Neural cell (in vitro differentiated cells): ENCODE measurements at regions not wholly inside any gene's neighbourhood (a gene's known extent, or its start where the extent isn't known, plus 50 kb on each side); places are given as distances from the start of the nearest gene placed in this dataset.
"Not testable (repeated sequence)": the region's sequence is repeated elsewhere in the genome, so short reads cannot be mapped to it uniquely, and the experiment has no call there.

Source experiments
- H2AFZ ChIP-seq: fragments of 200-600, 300-800 bp; sonication (generic), shearing (Covaris generic); 2 replicates; pipeline ENCODE4 v1.6.0; 2014; ENCODE audit warnings: low read depth, mild to moderate bottlenecking, antibody characterized with exemption, low read length, moderate library complexity
- H3F3A ChIP-seq: fragments of 200-600 bp; shearing (Covaris generic); 2 replicates; pipeline ENCODE4 v1.6.1; 2016; ENCODE audit warnings: mild to moderate bottlenecking, moderate library complexity, mixed read lengths, antibody characterized with exemption, low read length; ENCODE audit not compliant: insufficient read depth, poor library complexity, severe bottlenecking
- H3K27ac ChIP-seq: fragments of 200-600, 300-800 bp; sonication (generic), shearing (Covaris generic); 2 replicates; pipeline ENCODE4 v1.5.1; 2014; ENCODE audit warnings: mild to moderate bottlenecking, low read length, moderate library complexity
- H3K27me3 ChIP-seq: fragments of 300-800, 200-600 bp; sonication (generic), shearing (Covaris generic); 2 replicates; pipeline ENCODE4 v1.6.0; 2014; ENCODE audit warnings: mild to moderate bottlenecking, low read depth, low read length, moderate library complexity; ENCODE audit not compliant: insufficient read depth
- H3K36me3 ChIP-seq: fragments of 300-800, 200-600 bp; sonication (generic), shearing (Covaris generic); 2 replicates; pipeline ENCODE4 v1.5.1; 2014; ENCODE audit warnings: mild to moderate bottlenecking, antibody characterized with exemption, low read length, moderate library complexity; ENCODE audit not compliant: insufficient read depth
- H3K4me2 ChIP-seq: fragments of 300-800, 200-600 bp; sonication (generic), shearing (Covaris generic); 2 replicates; pipeline ENCODE4 v1.6.0; 2014; ENCODE audit warnings: mild to moderate bottlenecking, low read length
- H3K4me3 ChIP-seq: fragments of 300-800, 200-600 bp; sonication (generic), shearing (Covaris generic); 2 replicates; pipeline ENCODE4 v1.5.1; 2014; ENCODE audit warnings: mild to moderate bottlenecking, low read length, moderate library complexity
- H3K79me2 ChIP-seq: fragments of 200-600 bp; shearing (Covaris generic); replicated peaks from 2 replicates; pipeline ENCODE4 v1.6.0; 2014; ENCODE audit warnings: mild to moderate bottlenecking, low read length, moderate library complexity; ENCODE audit not compliant: insufficient read depth
- H3K9ac ChIP-seq: fragments of 300-800, 200-600 bp; sonication (generic), shearing (Covaris generic); 2 replicates; pipeline ENCODE4 v1.6.1; 2016; ENCODE audit warnings: mild to moderate bottlenecking, low read length, mixed read lengths
- H3K9me2 ChIP-seq: fragments of 200-600 bp; shearing (Covaris generic); 2 replicates; pipeline ENCODE4 v1.6.1; 2016; ENCODE audit warnings: mild to moderate bottlenecking, low read length, mixed read lengths; ENCODE audit not compliant: insufficient read depth
- H3K9me3 ChIP-seq: fragments of 200-600, 300-800 bp; sonication (generic), shearing (Covaris generic); 2 replicates; pipeline ENCODE4 v1.6.1; 2016; ENCODE audit warnings: mild to moderate bottlenecking, mixed run types, low read length, moderate library complexity, mixed read lengths
- H4K20me1 ChIP-seq: fragments of 200-600 bp; shearing (Covaris generic); 2 replicates; pipeline ENCODE4 v1.6.1; 2016; ENCODE audit warnings: mild to moderate bottlenecking, mixed run types; ENCODE audit not compliant: insufficient read depth
- CTCF ChIP-seq: fragments of 450-650 bp; IDR thresholded peaks from 2 replicates; pipeline ENCODE4 v1.5.1; 2014; ENCODE audit warnings: antibody characterized with exemption, mild to moderate bottlenecking, moderate library complexity; ENCODE audit not compliant: poor library complexity, severe bottlenecking
- EP300 ChIP-seq: fragments of 450-650 bp; conservative IDR thresholded peaks from 2 replicates; pipeline ENCODE4 v1.6.1; 2014; ENCODE audit warnings: antibody characterized with exemption, mild to moderate bottlenecking, moderate library complexity; ENCODE audit not compliant: poor library complexity, severe bottlenecking
- EZH2 ChIP-seq: fragments of 200-600, 300-800 bp; shearing (Covaris generic), sonication (generic); IDR thresholded peaks from 2 replicates; pipeline ENCODE4 v1.6.1; 2014; ENCODE audit warnings: antibody characterized with exemption, low read length, borderline replicate concordance, mild to moderate bottlenecking; ENCODE audit not compliant: insufficient read depth, poor library complexity, severe bottlenecking
- MXI1 ChIP-seq: fragments of 450-650 bp; conservative IDR thresholded peaks from 2 replicates; pipeline ENCODE4 v1.6.1; 2014; ENCODE audit warnings: antibody characterized with exemption, mild to moderate bottlenecking; ENCODE audit not compliant: poor library complexity, severe bottlenecking
- POLR2AphosphoS5 ChIP-seq: IDR thresholded peaks from 2 replicates; pipeline ENCODE4 v1.6.1; 2012
- RAD21 ChIP-seq: fragments of 450-650 bp; conservative IDR thresholded peaks from 2 replicates; pipeline ENCODE4 v1.6.1; 2014; ENCODE audit warnings: antibody characterized with exemption, mild to moderate bottlenecking, moderate library complexity
- SMC3 ChIP-seq: fragments of 450-650 bp; conservative IDR thresholded peaks from 2 replicates; pipeline ENCODE4 v1.6.1; 2014; ENCODE audit warnings: antibody characterized with exemption, mild to moderate bottlenecking, moderate library complexity; ENCODE audit not compliant: poor library complexity
- TAF1 ChIP-seq: IDR thresholded peaks from 2 replicates; pipeline ENCODE4 v1.6.1; 2012; ENCODE audit warnings: low read depth
- TF ChIP-seq, protein P1 (sequence below): IDR thresholded peaks from 2 replicates; pipeline ENCODE4 v1.6.1; 2012; ENCODE audit warnings: borderline replicate concordance

GRCh38 chr11:134724106-134724778 is 312.2 kb upstream of the B3GAT1 start:
- Histone ChIP-seq H3K9me3 (no peaks in the 10 kb centered on the region), H4K20me1 (no peaks in the 10 kb centered on the region), H3K4me3 (no peak overlapping the region), H3K79me2 (no peaks in the 10 kb centered on the region), H3F3A (no peaks in the 10 kb centered on the region), H3K27me3 (no peaks in the 10 kb centered on the region), H2AFZ (no peak overlapping the region), H3K36me3 (no peaks in the 10 kb centered on the region), H3K9me2 (no peaks in the 10 kb centered on the region), H3K9ac (no peak overlapping the region), H3K4me2 (no peak overlapping the region), H3K27ac (no peak overlapping the region)
- no peak for TF ChIP-seq MXI1
- TF ChIP-seq TAF1, result no peak
- no peak for TF ChIP-seq SMC3
- no peak for TF ChIP-seq RAD21
- TF ChIP-seq CTCF, result no peak
- TF ChIP-seq POLR2AphosphoS5, result no peak
- TF ChIP-seq EP300, result no peak
- no peak for TF ChIP-seq EZH2
- TF ChIP-seq, protein P1, sequence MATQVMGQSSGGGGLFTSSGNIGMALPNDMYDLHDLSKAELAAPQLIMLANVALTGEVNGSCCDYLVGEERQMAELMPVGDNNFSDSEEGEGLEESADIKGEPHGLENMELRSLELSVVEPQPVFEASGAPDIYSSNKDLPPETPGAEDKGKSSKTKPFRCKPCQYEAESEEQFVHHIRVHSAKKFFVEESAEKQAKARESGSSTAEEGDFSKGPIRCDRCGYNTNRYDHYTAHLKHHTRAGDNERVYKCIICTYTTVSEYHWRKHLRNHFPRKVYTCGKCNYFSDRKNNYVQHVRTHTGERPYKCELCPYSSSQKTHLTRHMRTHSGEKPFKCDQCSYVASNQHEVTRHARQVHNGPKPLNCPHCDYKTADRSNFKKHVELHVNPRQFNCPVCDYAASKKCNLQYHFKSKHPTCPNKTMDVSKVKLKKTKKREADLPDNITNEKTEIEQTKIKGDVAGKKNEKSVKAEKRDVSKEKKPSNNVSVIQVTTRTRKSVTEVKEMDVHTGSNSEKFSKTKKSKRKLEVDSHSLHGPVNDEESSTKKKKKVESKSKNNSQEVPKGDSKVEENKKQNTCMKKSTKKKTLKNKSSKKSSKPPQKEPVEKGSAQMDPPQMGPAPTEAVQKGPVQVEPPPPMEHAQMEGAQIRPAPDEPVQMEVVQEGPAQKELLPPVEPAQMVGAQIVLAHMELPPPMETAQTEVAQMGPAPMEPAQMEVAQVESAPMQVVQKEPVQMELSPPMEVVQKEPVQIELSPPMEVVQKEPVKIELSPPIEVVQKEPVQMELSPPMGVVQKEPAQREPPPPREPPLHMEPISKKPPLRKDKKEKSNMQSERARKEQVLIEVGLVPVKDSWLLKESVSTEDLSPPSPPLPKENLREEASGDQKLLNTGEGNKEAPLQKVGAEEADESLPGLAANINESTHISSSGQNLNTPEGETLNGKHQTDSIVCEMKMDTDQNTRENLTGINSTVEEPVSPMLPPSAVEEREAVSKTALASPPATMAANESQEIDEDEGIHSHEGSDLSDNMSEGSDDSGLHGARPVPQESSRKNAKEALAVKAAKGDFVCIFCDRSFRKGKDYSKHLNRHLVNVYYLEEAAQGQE, result no peak

- H3K27me3 ChIP-seq, H3K79me2 ChIP-seq, H3K4me3 ChIP-seq, H3K36me3 ChIP-seq, H3K9me2 ChIP-seq, H2AFZ ChIP-seq, H3K4me2 ChIP-seq, H3F3A ChIP-seq, H3K9ac ChIP-seq, H4K20me1 ChIP-seq, H3K9me3 ChIP-seq, H3K27ac ChIP-seq: not testable (repeated sequence)
Measured at GRCh38 chr11:134720691-134721070, 308.6 kb upstream of the B3GAT1 start.

DNA sequence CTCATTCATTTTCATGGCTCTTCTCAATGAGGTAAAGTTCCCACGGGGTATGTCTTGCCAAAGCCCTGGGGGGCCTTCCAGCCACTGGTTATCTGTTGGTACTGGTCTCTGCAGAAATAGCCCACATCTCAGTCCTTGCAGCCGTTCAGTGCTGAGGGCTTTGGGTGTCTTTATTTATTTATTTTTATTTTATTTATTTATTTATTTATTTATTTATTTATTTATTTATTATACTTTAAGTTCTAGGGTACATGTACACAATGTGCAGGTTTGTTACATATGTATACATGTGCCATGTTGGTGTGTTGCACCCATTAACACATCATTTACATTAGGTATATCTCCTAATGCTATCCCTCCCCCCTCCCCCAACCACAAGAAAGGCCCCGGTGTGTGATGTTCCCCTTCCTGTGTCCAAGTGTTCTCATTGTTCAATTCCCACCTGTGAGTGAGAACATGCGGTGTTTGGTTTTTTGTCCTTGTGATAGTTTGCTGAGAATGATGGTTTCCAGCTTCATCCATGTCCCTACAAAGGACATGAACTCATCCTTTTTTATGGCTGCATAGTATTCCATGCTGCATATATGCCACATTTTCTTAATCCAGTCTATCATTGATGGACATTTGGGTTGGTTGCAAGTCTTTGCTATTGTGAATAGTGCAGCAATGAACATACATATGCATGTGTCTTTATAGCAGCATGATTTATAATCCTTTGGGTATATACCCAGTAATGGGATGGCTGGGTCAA is 308.1 kb upstream of the B3GAT1 start:
- not testable (repeated sequence) for H3K4me3 ChIP-seq, H2AFZ ChIP-seq, H3K9me2 ChIP-seq, H4K20me1 ChIP-seq, H3K9ac ChIP-seq, H3K79me2 ChIP-seq, H3K9me3 ChIP-seq, H3K27me3 ChIP-seq, H3K27ac ChIP-seq, H3K4me2 ChIP-seq, H3F3A ChIP-seq, H3K36me3 ChIP-seq
